GM12878 (cell line): ENCODE measurements at regions not wholly inside any gene's neighbourhood (a gene's known extent, or its start where the extent isn't known, plus 50 kb on each side); places are given as distances from the start of the nearest gene placed in this dataset.

Experiments
- ATAC-seq: fragments of 200-7000 bp; cut with Tn5 transposase; 3 replicates; pipeline ENCODE4 v1.9.1; 2020; ENCODE audit warnings: mild to moderate bottlenecking, moderate library complexity
- BruUV-seq: library from RNA; stranded (reverse); fragments of 400-500 nt; replicated peaks from 2 replicates; lab custom pipeline; 2021; lab: Mats Ljungman, UMichigan
- CTCF ChIA-PET: fragments of 300-600 bp; sonication (Branson Sonifier 250); formaldehyde crosslinking; extraction: SDS; loops from one replicate; lab custom pipeline; 2021; ENCODE audit warnings: inconsistent platforms; lab: Yijun Ruan, JAX
- POLR2A ChIA-PET: fragments of 350-600 bp; formaldehyde crosslinking; extraction: SDS; loops from one replicate; lab custom pipeline; 2021; ENCODE audit warnings: inconsistent platforms; lab: Charles Lee
- RAD21 ChIA-PET: fragments of 300-600 bp; sonication (Branson Sonifier 250); formaldehyde crosslinking; loops from one replicate; lab custom pipeline; 2023; ENCODE audit warnings: antibody characterized with exemption; ENCODE audit not compliant: unreplicated experiment; lab: Charles Lee
- SMC1A ChIA-PET: fragments of 300-600 bp; sonication (Branson Sonifier 250); formaldehyde crosslinking; loops from one replicate; lab custom pipeline; 2023; ENCODE audit not compliant: unreplicated experiment, uncharacterized antibody; lab: Charles Lee
- DNase-seq: peaks from one replicate; pipeline ENCODE4 v3.0.0-alpha.2; 2011; ENCODE audit warnings: low read depth, low spot score
- FAIRE-seq: peaks from 3 replicates; lab custom pipeline; 2011; peaks lifted over from hg19 to GRCh38; lab: Jason Lieb, UNC
- H2AFZ ChIP-seq: 2 replicates; pipeline ENCODE4 v1.6.0; 2011; ENCODE audit warnings: low read depth, low read length, control low read depth; ENCODE audit not compliant: control insufficient read depth
- H3K27ac ChIP-seq: 2 replicates; pipeline ENCODE4 v1.5.1; 2011; ENCODE audit warnings: control low read depth; ENCODE audit not compliant: control insufficient read depth, insufficient read depth
- H3K27me3 ChIP-seq, 2 experiments: replicated peaks in 1 of 2; 2 replicates each; pipeline versions ENCODE4 v1.6.0 to v1.6.1; 2011; ENCODE audit warnings: low read length in 1 of 2; ENCODE audit not compliant: control insufficient read depth in 2 of 2, insufficient read depth in 2 of 2
- H3K36me3 ChIP-seq, 2 experiments: 2 replicates each; pipeline ENCODE4 v1.5.1; 2011; ENCODE audit warnings: low read length in 1 of 2; ENCODE audit not compliant: control insufficient read depth in 2 of 2, insufficient read depth in 2 of 2
- H3K4me1 ChIP-seq: 2 replicates; pipeline ENCODE4 v1.6.1; 2011; ENCODE audit warnings: mild to moderate bottlenecking, low read length, moderate library complexity, mixed read lengths; ENCODE audit not compliant: control insufficient read depth, insufficient read depth
- H3K4me2 ChIP-seq: 2 replicates; pipeline ENCODE4 v1.6.0; 2011; ENCODE audit warnings: control low read depth; ENCODE audit not compliant: control insufficient read depth, insufficient read depth
- H3K4me3 ChIP-seq: fragments of 200-600 bp; sonication (generic); 2 replicates; pipeline ENCODE4 v1.5.1; 2016
- H3K79me2 ChIP-seq: 2 replicates; pipeline ENCODE4 v1.6.0; 2011; ENCODE audit warnings: low read length; ENCODE audit not compliant: control insufficient read depth, insufficient read depth
- H3K9ac ChIP-seq: 2 replicates; pipeline ENCODE4 v1.8.0; 2011; ENCODE audit warnings: low read length, control low read depth, mixed read lengths; ENCODE audit not compliant: control insufficient read depth, insufficient read depth
- H3K9me3 ChIP-seq: replicated peaks from 3 replicates; pipeline ENCODE4 v1.5.1; 2011; ENCODE audit warnings: mild to moderate bottlenecking, low read length; ENCODE audit not compliant: control insufficient read depth, insufficient read depth
- H4K20me1 ChIP-seq: 2 replicates; pipeline ENCODE4 v1.6.0; 2011; ENCODE audit not compliant: control insufficient read depth, insufficient read depth
- ATF3 ChIP-seq: IDR thresholded peaks from 2 replicates; pipeline ENCODE4 v1.6.1; 2011; ENCODE audit warnings: low read depth, mild to moderate bottlenecking, low read length, moderate library complexity, borderline replicate concordance; ENCODE audit errors: extremely low read depth
- CBX3 ChIP-seq: fragments of 200-600 bp; sonication (generic); IDR thresholded peaks from 2 replicates; pipeline ENCODE4 v1.6.1; 2016; ENCODE audit warnings: low read depth, borderline replicate concordance
- CBX5 ChIP-seq: sonication (generic); IDR thresholded peaks from 2 replicates; pipeline ENCODE4 v1.6.1; 2016; ENCODE audit warnings: low read depth, moderate library complexity, mild to moderate bottlenecking, inconsistent platforms
- CREB1 ChIP-seq: IDR thresholded peaks from 2 replicates; pipeline ENCODE4 v1.6.1; 2012; ENCODE audit warnings: low read depth, mild to moderate bottlenecking, inconsistent platforms
- CREM ChIP-seq: IDR thresholded peaks from 2 replicates; pipeline ENCODE4 v1.6.1; 2014; ENCODE audit warnings: antibody characterized with exemption, low read depth
- EGR1 ChIP-seq, 2 experiments: IDR thresholded peaks; 1 replicate in 1 of 2; 2 replicates in 1 of 2; pipeline ENCODE4 v1.6.1; 2011 to 2012; ENCODE audit warnings: low read depth in 2 of 2, low read length in 2 of 2, borderline replicate concordance in 1 of 2, mild to moderate bottlenecking in 1 of 2, moderate library complexity in 1 of 2
- HDAC6 ChIP-seq: fragments of 200-600 bp; sonication (generic); IDR thresholded peaks from one replicate; pipeline ENCODE4 v1.8.0; 2017; ENCODE audit warnings: antibody characterized with exemption; ENCODE audit not compliant: unreplicated experiment
- JUND ChIP-seq: IDR thresholded peaks from 2 replicates; pipeline ENCODE4 v1.6.1; 2012; ENCODE audit warnings: low read depth, mild to moderate bottlenecking, low read length, improper control_type of control experiment, moderate library complexity
- NRF1 ChIP-seq: conservative IDR thresholded peaks from 2 replicates; pipeline ENCODE4 v1.6.1; 2011; ENCODE audit warnings: mild to moderate bottlenecking, low read depth, low read length, improper control_type of control experiment
- RAD51 ChIP-seq: fragments of 450-650 bp; IDR thresholded peaks from 2 replicates; pipeline ENCODE4 v1.6.1; 2016; ENCODE audit warnings: moderate library complexity, mild to moderate bottlenecking, inconsistent platforms
- RBBP5 ChIP-seq: fragments of 200-600 bp; sonication (generic); conservative IDR thresholded peaks from 2 replicates; pipeline ENCODE4 v1.6.1; 2016
- SMAD1 ChIP-seq: fragments of 450-650 bp; IDR thresholded peaks from 2 replicates; pipeline ENCODE4 v1.6.1; 2018; ENCODE audit warnings: mild to moderate bottlenecking, low read depth; ENCODE audit not compliant: partially characterized antibody
- TAF1 ChIP-seq: IDR thresholded peaks from 2 replicates; pipeline ENCODE4 v1.6.1; 2011; ENCODE audit warnings: mild to moderate bottlenecking, low read depth, low read length, borderline replicate concordance
- ZNF687 ChIP-seq: fragments of 450-650 bp; IDR thresholded peaks from 2 replicates; pipeline ENCODE4 v1.6.1; 2017; ENCODE audit warnings: mild to moderate bottlenecking, moderate library complexity
- WGBS: methylation state at CpG from one replicate; pipeline ENCODE4 v1.1.6; 2016; ENCODE audit warnings: low lambda C conversion rate; ENCODE audit not compliant: insufficient replicate concordance, insufficient coverage; ENCODE audit errors: missing lambda C conversion rate; 5-methylcytosine and 5-hydroxymethylcytosine counted together
- in situ Hi-C: fragments of 300-500 bp; cut with MboI; formaldehyde crosslinking; loops from 9 replicates; pipeline ENCODE4 v1.14.3; 2018; ENCODE audit warnings: mixed read lengths
- intact Hi-C: fragments of 100-400 bp; cut with micrococcal nuclease; formaldehyde crosslinking; loops from one replicate; pipeline ENCODE4 v1.14.2; 2022; ENCODE audit not compliant: unreplicated experiment

GRCh38 chr9:107847978-107848964, 358.7 kb upstream of the KLF4 start:
- no peak for TF ChIP-seq HDAC6
- TF ChIP-seq ZNF687, result no peak
- TF ChIP-seq CREB1, result no peak
- TF ChIP-seq CBX5, result no peak
- TF ChIP-seq NRF1, result no peak
- TF ChIP-seq ATF3, result no peak
- no peak for TF ChIP-seq RBBP5
- TF ChIP-seq CREM, result no peak
- TF ChIP-seq JUND, result no peak
- TF ChIP-seq RAD51, result no peak
- TF ChIP-seq TAF1, result no peak
- TF ChIP-seq CBX3, result no peak
- TF ChIP-seq SMAD1, result no peak
- TF ChIP-seq EGR1 (IDR thresholded peaks at IDR 0.05; ENCODE audit: borderline replicate concordance in 1 of 2, low read depth in 2 of 2, low read length in 2 of 2), result no peak
- in situ Hi-C loops, result no loop called here
- Histone ChIP-seq H3K9me3 (no peaks in the 10 kb centered on the region), H3K79me2 (no peaks in the 10 kb centered on the region), H2AFZ (no peak overlapping the region), H3K4me1 (no peaks in the 10 kb centered on the region), H3K4me2 (no peak overlapping the region), H3K4me3 (no peak overlapping the region), H3K36me3 (no peaks in the 10 kb centered on the region), H3K27me3 (no peaks in the 10 kb centered on the region), H4K20me1 (no peaks in the 10 kb centered on the region), H3K9ac (no peak overlapping the region), H3K27ac (no peak overlapping the region)
- ChIA-PET CTCF (no interaction called here), SMC1A (no interaction called here), RAD21 (no interaction called here), POLR2A (no interaction called here)
- no peak for FAIRE-seq
- intact Hi-C loops, result no loop called here
- no TSS peak for BruUV-seq
- no peak for DNase-seq
- 20% methylated on average over 6 of the region's 6 CpGs for WGBS
- ATAC-seq, result no peak
